KMS-11 (cell line): ENCODE measurements at regions not wholly inside any gene's neighbourhood (a gene's known extent, or its start where the extent isn't known, plus 50 kb on each side); places are given as distances from the start of the nearest gene placed in this dataset.

ENCODE experiments used
- H2AFZ ChIP-seq: fragments of 200-600 bp; sonication (generic); 2 replicates; pipeline ENCODE4 v1.6.1; 2016; ENCODE audit warnings: antibody characterized with exemption, mixed run types, low read depth
- H3K27ac ChIP-seq: fragments of 200-600 bp; sonication (generic); 2 replicates; pipeline ENCODE4 v1.6.1; 2016; ENCODE audit warnings: mild to moderate bottlenecking, mixed run types
- H3K27me3 ChIP-seq: fragments of 200-600 bp; sonication (generic); 2 replicates; pipeline ENCODE4 v1.6.1; 2017; ENCODE audit warnings: mild to moderate bottlenecking, low read depth, mixed run types, moderate library complexity; ENCODE audit not compliant: insufficient read depth
- H3K36me3 ChIP-seq: fragments of 200-600 bp; sonication (generic); 2 replicates; pipeline ENCODE4 v1.6.1; 2017; ENCODE audit warnings: mild to moderate bottlenecking, mixed run types; ENCODE audit not compliant: insufficient read depth
- H3K4me1 ChIP-seq: fragments of 200-600 bp; sonication (generic); 2 replicates; pipeline ENCODE4 v1.6.1; 2016; ENCODE audit warnings: mild to moderate bottlenecking, low read depth, mixed run types; ENCODE audit not compliant: poor library complexity, severe bottlenecking
- H3K4me2 ChIP-seq: fragments of 200-600 bp; sonication (generic); 2 replicates; pipeline ENCODE4 v1.7.0; 2016; ENCODE audit warnings: mild to moderate bottlenecking, mixed run types
- H3K4me3 ChIP-seq: fragments of 200-600 bp; sonication (generic); IDR thresholded peaks from 2 replicates; pipeline ENCODE4 v1.6.1; 2017; ENCODE audit warnings: low read depth, low read length, mixed read lengths; ENCODE audit not compliant: insufficient read depth
- H3K79me2 ChIP-seq: fragments of 200-600 bp; sonication (generic); 2 replicates; pipeline ENCODE4 v1.6.1; 2016; ENCODE audit warnings: low read depth, mixed run types; ENCODE audit not compliant: insufficient read depth
- H3K9ac ChIP-seq: fragments of 200-600 bp; sonication (generic); 2 replicates; pipeline ENCODE4 v1.6.1; 2016; ENCODE audit warnings: mild to moderate bottlenecking, mixed run types
- H4K20me1 ChIP-seq: fragments of 200-600 bp; sonication (generic); 2 replicates; pipeline ENCODE4 v1.6.1; 2016; ENCODE audit warnings: mild to moderate bottlenecking, mixed run types; ENCODE audit not compliant: insufficient read depth
- CTCF ChIP-seq: fragments of 200-600 bp; sonication (generic); conservative IDR thresholded peaks from 2 replicates; pipeline ENCODE4 v1.6.1; 2017; ENCODE audit warnings: low read depth, mild to moderate bottlenecking, antibody characterized with exemption, low read length, moderate library complexity, mixed read lengths

- Histone ChIP-seq H3K9ac (no peak overlapping the region), H3K27me3 (no peaks in the 10 kb centered on the region), H4K20me1 (no peaks in the 10 kb centered on the region), H3K4me3 (no peak overlapping the region), H3K27ac (no peak overlapping the region), H3K79me2 (no peaks in the 10 kb centered on the region), H3K4me1 (no peaks in the 10 kb centered on the region), H3K4me2 (no peak overlapping the region), H3K36me3 (no peaks in the 10 kb centered on the region), H2AFZ (no peak overlapping the region)
- TF ChIP-seq CTCF: no peak
Measured at GRCh38 chr15:93182703-93183205, 93.7 kb upstream of the RGMA start.

DNA sequence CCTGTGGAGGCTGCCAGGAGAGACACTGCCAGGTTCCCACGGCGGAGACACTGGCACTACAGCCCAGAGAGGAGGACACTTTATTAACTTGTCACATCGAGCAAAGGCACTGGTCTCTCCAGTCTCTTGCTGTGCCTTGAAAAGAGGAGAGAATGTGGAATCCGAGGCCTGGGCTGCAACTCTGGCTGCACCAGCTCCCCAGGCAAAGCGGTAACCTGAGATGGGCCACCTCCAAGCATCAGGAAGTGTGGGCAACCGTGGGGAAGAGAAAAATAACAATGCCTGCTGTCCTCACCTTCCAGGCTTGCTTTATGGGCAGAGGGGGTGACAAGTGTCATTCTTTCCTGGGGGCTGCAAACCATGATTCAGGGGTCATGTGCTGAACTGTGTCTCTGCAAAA lies 91.6 kb upstream of the RGMA start:
- no peaks in the 10 kb centered on the region for H4K20me1 ChIP-seq
- no peaks in the 10 kb centered on the region for H3K79me2 ChIP-seq
- no peaks in the 10 kb centered on the region for H3K27me3 ChIP-seq
- no peak for TF ChIP-seq CTCF
- no peak overlapping the region for H3K4me2 ChIP-seq
- no peak overlapping the region for H3K9ac ChIP-seq
- H3K4me1 ChIP-seq: no peaks in the 10 kb centered on the region
- H2AFZ ChIP-seq: no peak overlapping the region
- H3K27ac ChIP-seq: no peak overlapping the region
- no peaks in the 10 kb centered on the region for H3K36me3 ChIP-seq
- no peak overlapping the region for H3K4me3 ChIP-seq

DNA sequence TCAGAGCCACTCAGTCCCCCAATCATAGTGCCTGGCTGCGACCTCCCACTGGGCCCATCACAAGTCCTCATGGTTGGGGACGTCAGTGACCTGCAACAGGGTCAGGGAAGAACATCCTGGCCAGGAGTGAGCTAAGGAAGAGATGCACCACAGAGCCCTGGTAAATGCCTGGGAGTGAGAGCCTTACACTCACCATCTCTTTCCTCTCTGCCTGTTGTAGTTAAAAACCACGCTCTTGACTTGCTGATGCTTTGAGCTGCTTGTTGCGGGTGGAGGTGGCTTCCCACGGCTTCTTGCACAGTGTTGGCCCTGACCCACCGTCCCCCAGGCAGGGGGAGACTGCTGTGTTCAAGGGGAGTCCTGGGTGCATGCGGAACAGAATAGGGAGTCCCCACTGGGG lies 91.1 kb upstream of the RGMA start:
- TF ChIP-seq CTCF: no peak
- no peak overlapping the region for H3K4me3 ChIP-seq
- H3K27me3 ChIP-seq: no peaks in the 10 kb centered on the region
- H3K4me1 ChIP-seq: no peaks in the 10 kb centered on the region
- no peak overlapping the region for H2AFZ ChIP-seq
- no peak overlapping the region for H3K9ac ChIP-seq
- H3K27ac ChIP-seq: no peak overlapping the region
- H4K20me1 ChIP-seq: no peaks in the 10 kb centered on the region
- H3K36me3 ChIP-seq: no peaks in the 10 kb centered on the region
- no peaks in the 10 kb centered on the region for H3K79me2 ChIP-seq
- H3K4me2 ChIP-seq: no peak overlapping the region

DNA sequence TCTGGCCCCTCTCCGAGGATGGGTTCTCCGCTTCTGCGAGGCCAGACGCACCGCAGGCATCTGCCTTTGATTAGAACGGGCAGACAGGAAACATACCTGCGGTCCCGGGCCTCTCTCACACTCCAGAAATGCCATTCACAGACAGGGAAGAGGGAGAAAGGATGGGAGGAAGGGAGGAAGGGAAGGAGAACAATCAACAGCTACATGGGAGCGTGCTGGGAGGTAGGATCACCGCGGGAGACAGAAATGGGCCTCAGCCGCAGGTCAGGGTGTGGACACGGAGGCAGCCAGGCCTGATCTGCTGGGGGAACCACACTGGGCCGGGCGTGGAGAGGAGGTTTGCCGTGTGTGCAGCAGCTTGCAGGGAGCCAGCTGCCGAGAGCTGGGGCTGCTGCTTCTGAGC lies 90.7 kb upstream of the RGMA start:
- H3K36me3 ChIP-seq: no peaks in the 10 kb centered on the region
- H3K27ac ChIP-seq: no peak overlapping the region
- H3K4me1 ChIP-seq: no peaks in the 10 kb centered on the region
- no peak for TF ChIP-seq CTCF
- H3K27me3 ChIP-seq: no peaks in the 10 kb centered on the region
- H2AFZ ChIP-seq: no peak overlapping the region
- no peak overlapping the region for H3K4me2 ChIP-seq
- H4K20me1 ChIP-seq: no peaks in the 10 kb centered on the region
- H3K9ac ChIP-seq: no peak overlapping the region
- H3K4me3 ChIP-seq: no peak overlapping the region
- no peaks in the 10 kb centered on the region for H3K79me2 ChIP-seq
